ENCODE measurements at regions not wholly inside any gene's neighbourhood (a gene's known extent, or its start where the extent isn't known, plus 50 kb on each side); places are given as distances from the start of the nearest gene placed in this dataset.

DNA sequence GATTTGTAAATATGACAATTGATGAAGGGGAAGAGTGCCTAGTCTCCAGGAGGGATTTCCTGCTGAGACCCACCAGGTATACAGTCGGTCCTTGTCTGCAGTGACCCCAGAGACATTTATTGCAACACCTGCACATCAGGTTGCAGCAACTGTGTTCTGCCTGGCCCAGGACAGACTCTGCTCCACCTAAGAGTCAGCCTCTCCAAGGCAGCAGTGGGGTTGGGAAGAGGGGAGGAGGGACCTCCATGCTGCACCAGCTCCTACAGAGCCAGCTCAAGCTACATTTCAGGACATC lies 120.4 kb upstream of the IRF2BP2 start:
- TF ChIP-seq SIN3A (IDR thresholded peaks at IDR 0.05; ENCODE audit: borderline replicate concordance, low read depth, low read length) (no peak), YY1 (IDR thresholded peaks at IDR 0.05; ENCODE audit: low read depth) (no peak), RAD21 (IDR thresholded peaks at IDR 0.05; ENCODE audit: low read length) (no peak), SMC3 (IDR thresholded peaks at IDR 0.05; ENCODE audit: low read depth, low read length) (no peak), GATA2 (CRISPR knock-in tag; IDR thresholded peaks at IDR 0.05) (no peak)
- TF ChIP-seq, protein P1, sequence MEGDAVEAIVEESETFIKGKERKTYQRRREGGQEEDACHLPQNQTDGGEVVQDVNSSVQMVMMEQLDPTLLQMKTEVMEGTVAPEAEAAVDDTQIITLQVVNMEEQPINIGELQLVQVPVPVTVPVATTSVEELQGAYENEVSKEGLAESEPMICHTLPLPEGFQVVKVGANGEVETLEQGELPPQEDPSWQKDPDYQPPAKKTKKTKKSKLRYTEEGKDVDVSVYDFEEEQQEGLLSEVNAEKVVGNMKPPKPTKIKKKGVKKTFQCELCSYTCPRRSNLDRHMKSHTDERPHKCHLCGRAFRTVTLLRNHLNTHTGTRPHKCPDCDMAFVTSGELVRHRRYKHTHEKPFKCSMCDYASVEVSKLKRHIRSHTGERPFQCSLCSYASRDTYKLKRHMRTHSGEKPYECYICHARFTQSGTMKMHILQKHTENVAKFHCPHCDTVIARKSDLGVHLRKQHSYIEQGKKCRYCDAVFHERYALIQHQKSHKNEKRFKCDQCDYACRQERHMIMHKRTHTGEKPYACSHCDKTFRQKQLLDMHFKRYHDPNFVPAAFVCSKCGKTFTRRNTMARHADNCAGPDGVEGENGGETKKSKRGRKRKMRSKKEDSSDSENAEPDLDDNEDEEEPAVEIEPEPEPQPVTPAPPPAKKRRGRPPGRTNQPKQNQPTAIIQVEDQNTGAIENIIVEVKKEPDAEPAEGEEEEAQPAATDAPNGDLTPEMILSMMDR (IDR thresholded peaks at IDR 0.05): no peak

Data from SK-N-SH (cell line).